H9 (cell line): ENCODE measurements at regions not wholly inside any gene's neighbourhood (a gene's known extent, or its start where the extent isn't known, plus 50 kb on each side); places are given as distances from the start of the nearest gene placed in this dataset.

ENCODE experiments used
- DNase-seq: peaks from one replicate; pipeline ENCODE4 v3.0.0-alpha.2; 2017
- H2AFZ ChIP-seq: one replicate; pipeline ENCODE4 v1.6.1; 2013; ENCODE audit warnings: mild to moderate bottlenecking, low read length, control low read depth, moderate library complexity
- H2AK5ac ChIP-seq: 2 replicates; pipeline ENCODE4 v1.6.1; 2013; ENCODE audit warnings: low read length, control low read depth, mixed read lengths; ENCODE audit not compliant: insufficient read length
- H2BK120ac ChIP-seq: one replicate; pipeline ENCODE4 v1.6.1; 2013; ENCODE audit warnings: low read depth, mild to moderate bottlenecking, low read length, control low read depth, inconsistent platforms; ENCODE audit not compliant: poor library complexity, severe bottlenecking
- H2BK12ac ChIP-seq: 2 replicates; pipeline ENCODE4 v1.6.1; 2013; ENCODE audit warnings: low read length, control low read depth, mixed read lengths, low read depth; ENCODE audit not compliant: insufficient read length
- H2BK15ac ChIP-seq: 2 replicates; pipeline ENCODE4 v1.6.1; 2013; ENCODE audit warnings: low read depth, low read length, control low read depth
- H2BK20ac ChIP-seq: one replicate; pipeline ENCODE4 v1.6.1; 2013; ENCODE audit warnings: low read depth, mild to moderate bottlenecking, low read length, control low read depth, inconsistent platforms; ENCODE audit not compliant: poor library complexity, severe bottlenecking
- H2BK5ac ChIP-seq: 2 replicates; pipeline ENCODE4 v1.6.1; 2013; ENCODE audit warnings: low read length, control low read depth, mixed read lengths; ENCODE audit not compliant: insufficient read length
- H3K14ac ChIP-seq: 2 replicates; pipeline ENCODE4 v1.6.1; 2013; ENCODE audit warnings: low read length, control low read depth; ENCODE audit not compliant: insufficient read depth
- H3K18ac ChIP-seq: 2 replicates; pipeline ENCODE4 v1.6.1; 2013; ENCODE audit warnings: low read depth, mild to moderate bottlenecking, mixed read lengths, low read length, control low read depth; ENCODE audit not compliant: insufficient read length
- H3K23ac ChIP-seq: 2 replicates; pipeline ENCODE4 v1.6.1; 2013; ENCODE audit warnings: low read length, control low read depth, mixed read lengths, low read depth; ENCODE audit not compliant: insufficient read length
- H3K23me2 ChIP-seq: 2 replicates; pipeline ENCODE4 v1.6.1; 2013; ENCODE audit warnings: low read depth, mild to moderate bottlenecking, mixed read lengths, low read length, control low read depth; ENCODE audit not compliant: insufficient read length, poor library complexity, severe bottlenecking
- H3K27ac ChIP-seq: 2 replicates; pipeline ENCODE4 v1.5.1; 2013; ENCODE audit warnings: low read length, control low read depth, mixed read lengths, low read depth; ENCODE audit not compliant: insufficient read length
- H3K27me3 ChIP-seq: 2 replicates; pipeline ENCODE4 v1.6.1; 2013; ENCODE audit warnings: low read length, control low read depth, inconsistent platforms; ENCODE audit not compliant: insufficient read depth
- H3K4ac ChIP-seq: 2 replicates; pipeline ENCODE4 v1.6.1; 2013; ENCODE audit warnings: low read depth, mild to moderate bottlenecking, control low read depth, inconsistent platforms, low read length, moderate library complexity
- H3K4me1 ChIP-seq: 2 replicates; pipeline ENCODE4 v1.6.1; 2013; ENCODE audit warnings: low read length, control low read depth, inconsistent platforms; ENCODE audit not compliant: insufficient read depth
- H3K4me2 ChIP-seq: 2 replicates; pipeline ENCODE4 v1.6.1; 2013; ENCODE audit warnings: low read length, control low read depth, mixed read lengths; ENCODE audit not compliant: insufficient read length, insufficient read depth
- H3K56ac ChIP-seq: 2 replicates; pipeline ENCODE4 v1.6.1; 2013; ENCODE audit warnings: low read depth, mild to moderate bottlenecking, mixed read lengths, low read length, control low read depth; ENCODE audit not compliant: insufficient read length
- H3K79me1 ChIP-seq: 2 replicates; pipeline ENCODE4 v1.6.1; 2013; ENCODE audit warnings: low read depth, mild to moderate bottlenecking, moderate library complexity, low read length, control low read depth, inconsistent platforms; ENCODE audit not compliant: insufficient read depth, poor library complexity, severe bottlenecking
- H3K79me2 ChIP-seq: 2 replicates; pipeline ENCODE4 v1.6.1; 2013; ENCODE audit warnings: low read length, control low read depth, inconsistent platforms; ENCODE audit not compliant: insufficient read depth
- H3K9ac ChIP-seq: 2 replicates; pipeline ENCODE4 v1.6.1; 2013; ENCODE audit warnings: low read length, control low read depth, mixed read lengths; ENCODE audit not compliant: insufficient read length; ENCODE audit errors: extremely low read depth
- H3K9me3 ChIP-seq: one replicate; pipeline ENCODE4 v1.6.1; 2013; ENCODE audit warnings: low read depth, low read length, inconsistent platforms; ENCODE audit not compliant: control insufficient read depth
- H3T11ph ChIP-seq: one replicate; pipeline ENCODE4 v1.6.1; 2013; ENCODE audit warnings: mild to moderate bottlenecking, low read length, control low read depth, inconsistent platforms
- H4K20me1 ChIP-seq: one replicate; pipeline ENCODE4 v1.6.1; 2013; ENCODE audit not compliant: control insufficient read depth, insufficient read length, insufficient read depth
- H4K5ac ChIP-seq: 2 replicates; pipeline ENCODE4 v1.6.1; 2013; ENCODE audit warnings: low read depth, mild to moderate bottlenecking, mixed read lengths, low read length, control low read depth; ENCODE audit not compliant: insufficient read length
- H4K8ac ChIP-seq: replicated peaks from 2 replicates; pipeline ENCODE4 v1.6.1; 2013; ENCODE audit warnings: low read length, control low read depth, mixed read lengths, low read depth; ENCODE audit not compliant: insufficient read length
- H4K91ac ChIP-seq: 2 replicates; pipeline ENCODE4 v1.6.1; 2013; ENCODE audit warnings: low read depth, mild to moderate bottlenecking, moderate library complexity, mixed read lengths, low read length, control low read depth; ENCODE audit not compliant: insufficient read length
- H3K27ac Mint-ChIP-seq, 3 experiments: 2 replicates in 2 of 3; 3 replicates in 1 of 3; pipeline ENCODE4 v1.8.0; 2020 to 2021; ENCODE audit warnings: mixed read lengths in 3 of 3, mild to moderate bottlenecking in 1 of 3, moderate library complexity in 1 of 3
- H3K27me3 Mint-ChIP-seq: 2 replicates; pipeline ENCODE4 v1.8.0; 2021; ENCODE audit warnings: low read depth, mild to moderate bottlenecking, moderate library complexity, mixed read lengths
- H3K36me3 Mint-ChIP-seq, 3 experiments: 2 replicates in 2 of 3; 3 replicates in 1 of 3; pipeline ENCODE4 v1.8.0; 2020 to 2021; ENCODE audit warnings: low read depth in 3 of 3, mixed read lengths in 3 of 3; ENCODE audit not compliant: insufficient read depth in 1 of 3
- H3K4me1 Mint-ChIP-seq, 2 experiments: 2 replicates each; pipeline ENCODE4 v1.8.0; 2020; ENCODE audit warnings: mixed read lengths in 2 of 2
- H3K4me3 Mint-ChIP-seq, 2 experiments: 2 replicates in 1 of 2; 3 replicates in 1 of 2; pipeline ENCODE4 v1.8.0; 2020 to 2021; ENCODE audit warnings: mild to moderate bottlenecking in 2 of 2, mixed read lengths in 2 of 2, moderate library complexity in 1 of 2
- H3K9me3 Mint-ChIP-seq, 2 experiments: 2 replicates in 1 of 2; 3 replicates in 1 of 2; pipeline ENCODE4 v1.8.0; 2020; ENCODE audit warnings: mild to moderate bottlenecking in 2 of 2, mixed read lengths in 2 of 2, moderate library complexity in 1 of 2
- CTCF ChIP-seq: fragments of 200-600 bp; sonication (generic); conservative IDR thresholded peaks from 3 replicates; pipeline ENCODE4 v1.8.0; 2021; ENCODE audit warnings: antibody characterized with exemption, mild to moderate bottlenecking
- WGBS: extraction: QIAGEN DNeasy Blood & Tissue Kit; methylation state at CpG from one replicate; pipeline ENCODE4 v1.1.7; 2013; ENCODE audit warnings: missing lambda C conversion rate, low lambda C conversion rate, mixed read lengths; ENCODE audit not compliant: insufficient read length; ENCODE audit errors: extremely low coverage; 5-methylcytosine and 5-hydroxymethylcytosine counted together

GRCh38 chr3:28140664-28141063 is 100.8 kb upstream of the CMC1 start:
- no peak overlapping the region for H2BK20ac ChIP-seq
- H2BK12ac ChIP-seq, result no peak overlapping the region
- no peak overlapping the region for H2BK5ac ChIP-seq
- no peak overlapping the region for H3T11ph ChIP-seq
- no peak overlapping the region for H4K5ac ChIP-seq
- no peaks in the 10 kb centered on the region for H3K36me3 Mint-ChIP-seq
- no peak overlapping the region for H3K4me3 Mint-ChIP-seq
- no peaks in the 10 kb centered on the region for H3K9me3 Mint-ChIP-seq
- H3K27ac Mint-ChIP-seq, result no peak overlapping the region
- no peaks in the 10 kb centered on the region for H3K79me1 ChIP-seq
- H3K4me2 ChIP-seq, result no peak overlapping the region
- no peak for DNase-seq
- no peak overlapping the region for H3K56ac ChIP-seq
- no peaks in the 10 kb centered on the region for H4K20me1 ChIP-seq
- H4K8ac ChIP-seq, result no peak overlapping the region
- no CpG with 5 or more reads among the region's 4 CpGs for WGBS
- H2AK5ac ChIP-seq, result no peak overlapping the region
- no peak overlapping the region for H3K14ac ChIP-seq
- H2AFZ ChIP-seq, result no peak overlapping the region
- TF ChIP-seq CTCF, result no peak
- H2BK15ac ChIP-seq, result no peak overlapping the region
- no peak overlapping the region for H3K27ac ChIP-seq
- no peak overlapping the region for H3K9ac ChIP-seq
- H3K27me3 ChIP-seq, result no peaks in the 10 kb centered on the region
- no peak overlapping the region for H3K18ac ChIP-seq
- no peaks in the 10 kb centered on the region for H3K27me3 Mint-ChIP-seq
- no peak overlapping the region for H3K4ac ChIP-seq
- no peaks in the 10 kb centered on the region for H3K4me1 ChIP-seq
- no peaks in the 10 kb centered on the region for H3K4me1 Mint-ChIP-seq
- H2BK120ac ChIP-seq, result no peak overlapping the region
- no peaks in the 10 kb centered on the region for H3K79me2 ChIP-seq
- H3K23ac ChIP-seq, result no peak overlapping the region
- no peaks in the 10 kb centered on the region for H3K23me2 ChIP-seq
- no peak overlapping the region for H4K91ac ChIP-seq
- no peaks in the 10 kb centered on the region for H3K9me3 ChIP-seq
